SK-N-SH (cell line): ENCODE measurements at regions not wholly inside any gene's neighbourhood (a gene's known extent, or its start where the extent isn't known, plus 50 kb on each side); places are given as distances from the start of the nearest gene placed in this dataset.

Experiments used
- CTCF ChIA-PET: fragments of 300-600, 350-600 bp; formaldehyde crosslinking; extraction: SDS; loops from one replicate; lab custom pipeline; 2021; lab: Yijun Ruan, JAX
- POLR2A ChIA-PET: fragments of 350-600 bp; sonication (Branson Sonifier 250); formaldehyde crosslinking; extraction: SDS; loops from one replicate; lab custom pipeline; 2020; ENCODE audit warnings: antibody characterized with exemption, inconsistent platforms; lab: Yijun Ruan, JAX
- DNase-seq: peaks from one replicate; pipeline ENCODE4 v3.0.0; 2012
- H2AFZ ChIP-seq: fragments of 200-600 bp; sonication (generic); 2 replicates; pipeline ENCODE4 v1.8.1; 2016; ENCODE audit warnings: antibody characterized with exemption, mild to moderate bottlenecking, low read depth
- H3F3A ChIP-seq: fragments of 200-600 bp; sonication (generic); replicated peaks from 2 replicates; pipeline ENCODE3; 2016; ENCODE audit warnings: antibody characterized with exemption, mild to moderate bottlenecking; ENCODE audit not compliant: insufficient read depth
- H3K27ac ChIP-seq, 2 experiments: fragments of 200-500 bp in 1 of 2; fragments of 200-600 bp in 1 of 2; sonication (Bioruptor generic) in 1 of 2; sonication (generic), shearing (Covaris generic) in 1 of 2; 2 replicates each; pipeline versions ENCODE4 v1.5.1 to v1.6.1; 2014 to 2016; ENCODE audit warnings: low read depth in 2 of 2, inconsistent platforms in 1 of 2, low read length in 1 of 2, mild to moderate bottlenecking in 1 of 2, mixed read lengths in 1 of 2
- H3K27me3 ChIP-seq: fragments of 200-600 bp; sonication (generic), shearing (Covaris generic); 2 replicates; pipeline ENCODE4 v1.6.1; 2016; ENCODE audit warnings: mixed run types; ENCODE audit not compliant: insufficient read depth
- H3K36me3 ChIP-seq, 2 experiments: fragments of 200-500 bp in 1 of 2; fragments of 200-600 bp in 1 of 2; sonication (Bioruptor generic) in 1 of 2; sonication (generic) in 1 of 2; replicated peaks in 1 of 2; 2 replicates each; pipeline versions ENCODE3 to v1.5.1; 2014 to 2016; ENCODE audit warnings: low read length in 1 of 2, mild to moderate bottlenecking in 1 of 2; ENCODE audit not compliant: insufficient read depth in 2 of 2, control insufficient read depth in 1 of 2
- H3K4me1 ChIP-seq, 2 experiments: fragments of 200-500 bp in 1 of 2; fragments of 200-600 bp in 1 of 2; sonication (Bioruptor generic) in 1 of 2; sonication (generic), shearing (Covaris generic) in 1 of 2; 2 replicates each; pipeline versions ENCODE4 v1.5.1 to v1.6.1; 2014 to 2016; ENCODE audit warnings: low read depth in 1 of 2, low read length in 1 of 2, mixed run types in 1 of 2; ENCODE audit not compliant: insufficient read depth in 2 of 2, control insufficient read depth in 1 of 2
- H3K4me2 ChIP-seq: fragments of 200-600 bp; sonication (generic), shearing (Covaris generic); 2 replicates; pipeline ENCODE4 v1.6.1; 2017; ENCODE audit warnings: mixed run types
- H3K4me3 ChIP-seq, 2 experiments: fragments of 200-500 bp in 1 of 2; fragments of 200-600 bp in 1 of 2; sonication (Bioruptor generic) in 1 of 2; sonication (generic), shearing (Covaris generic) in 1 of 2; 2 replicates each; pipeline versions ENCODE4 v1.5.1 to v1.8.1; 2014 to 2016; ENCODE audit warnings: low read depth in 2 of 2, inconsistent platforms in 1 of 2, low read length in 1 of 2, mild to moderate bottlenecking in 1 of 2, mixed read lengths in 1 of 2, moderate library complexity in 1 of 2
- H3K79me2 ChIP-seq: fragments of 200-600 bp; sonication (generic); 2 replicates; pipeline ENCODE4 v1.8.1; 2017; ENCODE audit warnings: mild to moderate bottlenecking; ENCODE audit not compliant: insufficient read depth
- H3K9ac ChIP-seq: fragments of 200-600 bp; sonication (generic); 2 replicates; pipeline ENCODE4 v1.6.1; 2017; ENCODE audit warnings: mixed run types
- H3K9me2 ChIP-seq: fragments of 200-600 bp; sonication (generic); 2 replicates; pipeline ENCODE4 v1.6.1; 2017; ENCODE audit warnings: mixed run types
- H3K9me3 ChIP-seq: fragments of 200-600 bp; sonication (generic); 2 replicates; pipeline ENCODE4 v1.6.1; 2017; ENCODE audit warnings: mixed run types, mild to moderate bottlenecking, moderate library complexity
- H4K20me1 ChIP-seq: fragments of 200-600 bp; sonication (generic); 2 replicates; pipeline ENCODE4 v1.6.1; 2017; ENCODE audit warnings: mild to moderate bottlenecking, mixed run types; ENCODE audit not compliant: insufficient read depth
- CHD2 ChIP-seq: fragments of 150-350 bp; IDR thresholded peaks from 2 replicates; pipeline ENCODE4 v1.6.1; 2018; ENCODE audit warnings: low read length; ENCODE audit not compliant: partially characterized antibody
- FOXM1 ChIP-seq: IDR thresholded peaks from 2 replicates; pipeline ENCODE4 v1.4.0; 2012; ENCODE audit warnings: low read depth, mild to moderate bottlenecking
- GATA2 ChIP-seq: sonication (generic); formaldehyde crosslinking; IDR thresholded peaks from 2 replicates; pipeline ENCODE4 v1.5.0; 2020; ENCODE audit warnings: mild to moderate bottlenecking, missing genetic modification reagents
- JUND ChIP-seq: IDR thresholded peaks from 2 replicates; pipeline ENCODE4 v1.4.0; 2012
- MXI1 ChIP-seq: IDR thresholded peaks from 2 replicates; pipeline ENCODE4 v1.6.1; 2012; ENCODE audit warnings: mild to moderate bottlenecking, low read depth, low read length, improper control_type of control experiment
- NFIC ChIP-seq: IDR thresholded peaks from 2 replicates; pipeline ENCODE4 v1.4.0; 2012; ENCODE audit warnings: borderline replicate concordance
- NRF1 ChIP-seq: IDR thresholded peaks from 2 replicates; pipeline ENCODE4 v1.6.1; 2012; ENCODE audit warnings: low read depth, mild to moderate bottlenecking, low read length
- PBX3 ChIP-seq: IDR thresholded peaks from 2 replicates; pipeline ENCODE4; 2012
- POLR2AphosphoS5 ChIP-seq: IDR thresholded peaks from 2 replicates; pipeline ENCODE4 v1.6.1; 2012; ENCODE audit warnings: low read depth, low read length
- RCOR1 ChIP-seq: fragments of 150-350 bp; IDR thresholded peaks from 2 replicates; pipeline ENCODE4 v1.6.1; 2017; ENCODE audit warnings: antibody characterized with exemption, low read length
- REST ChIP-seq: IDR thresholded peaks from 2 replicates; pipeline ENCODE4 v1.6.1; 2012; ENCODE audit warnings: mild to moderate bottlenecking, low read depth, low read length, moderate library complexity
- RXRA ChIP-seq: IDR thresholded peaks from 2 replicates; pipeline ENCODE4 v1.4.0; 2012; ENCODE audit warnings: low read depth, mild to moderate bottlenecking, borderline replicate concordance
- TCF12 ChIP-seq: IDR thresholded peaks from 2 replicates; pipeline ENCODE4 v1.4.0; 2012
- TEAD4 ChIP-seq: IDR thresholded peaks from 2 replicates; pipeline ENCODE4 v1.4.0; 2012; ENCODE audit warnings: mild to moderate bottlenecking, borderline replicate concordance; ENCODE audit not compliant: insufficient read depth
- USF1 ChIP-seq: IDR thresholded peaks from 2 replicates; pipeline ENCODE4 v1.4.0; 2012; ENCODE audit warnings: low read depth, borderline replicate concordance
- USF2 ChIP-seq: fragments of 150-350 bp; IDR thresholded peaks from 2 replicates; pipeline ENCODE4 v1.6.1; 2017; ENCODE audit warnings: antibody characterized with exemption, low read length, low read depth, borderline replicate concordance
- YY1 ChIP-seq: IDR thresholded peaks from 2 replicates; pipeline ENCODE4 v1.4.0; 2012; ENCODE audit warnings: low read depth, mild to moderate bottlenecking
- ZBTB33 ChIP-seq: IDR thresholded peaks from 2 replicates; pipeline ENCODE4 v1.4.0; 2012; ENCODE audit warnings: low read depth, borderline replicate concordance
- WGBS: methylation state at CpG from one replicate; pipeline ENCODE4 v1.1.6; 2017; ENCODE audit warnings: low lambda C conversion rate; 5-methylcytosine and 5-hydroxymethylcytosine counted together

- Histone ChIP-seq H2AFZ (no peak overlapping the region), H3K27me3 (no peaks in the 10 kb centered on the region), H3K36me3 (no peaks in the 10 kb centered on the region), H3K4me3 (no peak overlapping the region), H3K4me2 (no peak overlapping the region), H3K27ac (no peak overlapping the region), H3K9me2 (no peaks in the 10 kb centered on the region), H4K20me1 (no peaks in the 10 kb centered on the region), H3K4me1 (no peaks in the 10 kb centered on the region), H3K9ac (no peak overlapping the region), H3K9me3 (no peaks in the 10 kb centered on the region), H3F3A (no peaks in the 10 kb centered on the region), H3K79me2 (no peaks in the 10 kb centered on the region)
- 66% methylated on average over 6 of the region's 6 CpGs for WGBS
- no peak for DNase-seq
- no peak for TF ChIP-seq CHD2
- TF ChIP-seq ZBTB33, result no peak
- TF ChIP-seq GATA2 (CRISPR knock-in tag), result no peak
- TF ChIP-seq POLR2AphosphoS5, result no peak
- TF ChIP-seq RXRA, result no peak
- TF ChIP-seq FOXM1, result no peak
- no peak for TF ChIP-seq PBX3
- TF ChIP-seq TCF12, result no peak
- TF ChIP-seq USF2, result no peak
- TF ChIP-seq TEAD4, result no peak
- no peak for TF ChIP-seq MXI1
- no peak for TF ChIP-seq RCOR1
- TF ChIP-seq NFIC, result no peak
- TF ChIP-seq NRF1, result no peak
- no peak for TF ChIP-seq YY1
- no peak for TF ChIP-seq REST
- no peak for TF ChIP-seq JUND
- no peak for TF ChIP-seq USF1
- ChIA-PET POLR2A (no interaction called here), CTCF (interaction anchor here (1.0 to 2.3 kb wide), 3 partner anchors 10 to 17 kb away, joined by 3 to 5 read pairs (median 5); no protein-coding TSS in a partner anchor)
These were observed 246.6 kb downstream of the MN1 start for GRCh38 chr22:27554841-27555456.
